CD14-positive monocyte (primary cell): ENCODE measurements at regions not wholly inside any gene's neighbourhood (a gene's known extent, or its start where the extent isn't known, plus 50 kb on each side); places are given as distances from the start of the nearest gene placed in this dataset.

Experiments used
- DNase-seq, 3 donors: peaks; one replicate each; pipeline ENCODE4 v3.0.0-alpha.2; 2011 to 2022
- H2AFZ ChIP-seq: 2 replicates; pipeline ENCODE4 v1.6.0; 2012; ENCODE audit warnings: mild to moderate bottlenecking, low read depth, low read length, inconsistent platforms; ENCODE audit not compliant: insufficient read depth, poor library complexity, severe bottlenecking
- H3K27ac ChIP-seq, 2 donors: 1 replicate in 1 of 2; 2 replicates in 1 of 2; pipeline ENCODE4 v1.5.1; 2012 to 2013; ENCODE audit warnings: low read length in 2 of 2, control low read depth in 1 of 2, inconsistent platforms in 1 of 2, low read depth in 1 of 2, mild to moderate bottlenecking in 1 of 2
- H3K27me3 ChIP-seq, 2 donors: one replicate each; pipeline versions ENCODE4 v1.6.0 to v1.6.1; 2011 to 2013; ENCODE audit warnings: low read length in 2 of 2; ENCODE audit not compliant: control insufficient read depth in 2 of 2, insufficient read depth in 2 of 2
- H3K36me3 ChIP-seq, 2 donors: replicated peaks in 1 of 2; 1 replicate in 1 of 2; 2 replicates in 1 of 2; pipeline versions ENCODE4 v1.5.1 to v1.6.1; 2012 to 2013; ENCODE audit warnings: low read length in 2 of 2, control low read depth in 1 of 2, inconsistent platforms in 1 of 2, mild to moderate bottlenecking in 1 of 2; ENCODE audit not compliant: insufficient read depth in 2 of 2, control insufficient read depth in 1 of 2
- H3K4me1 ChIP-seq, 2 donors: 1 replicate in 1 of 2; 2 replicates in 1 of 2; pipeline versions ENCODE4 v1.5.1 to v1.6.1; 2012 to 2013; ENCODE audit warnings: low read length in 2 of 2, control low read depth in 1 of 2, inconsistent platforms in 1 of 2, mild to moderate bottlenecking in 1 of 2, moderate library complexity in 1 of 2; ENCODE audit not compliant: insufficient read depth in 2 of 2, control insufficient read depth in 1 of 2
- H3K4me2 ChIP-seq: replicated peaks from 2 replicates; pipeline ENCODE3; 2012; ENCODE audit warnings: low read length, moderate library complexity, mild to moderate bottlenecking; ENCODE audit not compliant: poor library complexity, severe bottlenecking; ENCODE audit errors: extremely low read depth
- H3K4me3 ChIP-seq, 3 experiments: fragments of 200-600 bp in 1 of 3; sonication (generic) in 1 of 3; replicated peaks in 1 of 3; 1 replicate in 2 of 3; 2 replicates in 1 of 3; pipeline ENCODE4 v1.5.1; 2011 to 2013; ENCODE audit warnings: low read length in 3 of 3, mild to moderate bottlenecking in 3 of 3, control low read depth in 2 of 3, low read depth in 2 of 3, inconsistent platforms in 1 of 3, moderate library complexity in 1 of 3
- H3K79me2 ChIP-seq: 2 replicates; pipeline ENCODE4 v1.6.0; 2012; ENCODE audit warnings: mild to moderate bottlenecking, control low read depth, inconsistent platforms, low read length, moderate library complexity; ENCODE audit not compliant: insufficient read depth
- H3K9ac ChIP-seq: 2 replicates; pipeline ENCODE4 v1.6.0; 2017; ENCODE audit warnings: low read length, mild to moderate bottlenecking; ENCODE audit not compliant: insufficient read depth, poor library complexity, severe bottlenecking
- H3K9me3 ChIP-seq, 2 donors: replicated peaks in 1 of 2; 1 replicate in 1 of 2; 2 replicates in 1 of 2; pipeline versions ENCODE4 v1.5.1 to v1.6.1; 2012 to 2013; ENCODE audit warnings: low read length in 2 of 2, control low read depth in 1 of 2; ENCODE audit not compliant: control insufficient read depth in 1 of 2, insufficient read depth in 1 of 2
- H4K20me1 ChIP-seq: 2 replicates; pipeline ENCODE4 v1.6.0; 2012; ENCODE audit warnings: mild to moderate bottlenecking, low read length, control low read depth, moderate library complexity; ENCODE audit not compliant: insufficient read depth
- H3K27ac Mint-ChIP-seq, 7 donors: one replicate each; pipeline ENCODE4 v1.8.0; 2020; ENCODE audit warnings: mild to moderate bottlenecking in 7 of 7, mixed read lengths in 7 of 7, moderate library complexity in 6 of 7, inconsistent platforms in 2 of 7
- H3K27me3 Mint-ChIP-seq, 3 donors: one replicate each; pipeline ENCODE4 v1.8.0; 2021 to 2022; ENCODE audit warnings: low read depth in 3 of 3, mild to moderate bottlenecking in 3 of 3, mixed read lengths in 3 of 3, moderate library complexity in 3 of 3, inconsistent platforms in 1 of 3
- H3K36me3 Mint-ChIP-seq, 2 donors: one replicate each; pipeline ENCODE4 v1.8.0; 2020; ENCODE audit warnings: mixed read lengths in 2 of 2, inconsistent platforms in 1 of 2, mild to moderate bottlenecking in 1 of 2
- H3K4me1 Mint-ChIP-seq: one replicate; pipeline ENCODE4 v1.8.0; 2020; ENCODE audit warnings: mild to moderate bottlenecking, mixed read lengths
- H3K4me3 Mint-ChIP-seq, 2 donors: one replicate each; pipeline ENCODE4 v1.8.0; 2020; ENCODE audit warnings: mild to moderate bottlenecking in 2 of 2, mixed read lengths in 2 of 2, moderate library complexity in 1 of 2
- H3K9me3 Mint-ChIP-seq, 7 donors: one replicate each; pipeline ENCODE4 v1.8.0; 2020 to 2022; ENCODE audit warnings: mixed read lengths in 7 of 7, mild to moderate bottlenecking in 6 of 7, moderate library complexity in 6 of 7, inconsistent platforms in 2 of 7
- WGBS: methylation state at CpG from one replicate; pipeline ENCODE4 v1.1.5; 2013; ENCODE audit warnings: missing lambda C conversion rate; ENCODE audit not compliant: insufficient coverage; 5-methylcytosine and 5-hydroxymethylcytosine counted together
- intact Hi-C, 2 donors: fragments of 100-400 bp; cut with micrococcal nuclease; formaldehyde crosslinking; loops; one replicate each; pipeline versions ENCODE4 v1.15.0 to v1.15.1; 2023
- TF ChIP-seq, protein P1 (sequence below): fragments of 200-600 bp; IDR thresholded peaks from one replicate; pipeline ENCODE4 v1.8.0; 2022; ENCODE audit warnings: antibody characterized with exemption, mild to moderate bottlenecking

GRCh38 chr6:145080651-145081050 lies 654.7 kb downstream of the EPM2A start:
- Histone ChIP-seq H3K79me2 (no peaks in the 10 kb centered on the region), H4K20me1 (no peaks in the 10 kb centered on the region), H2AFZ (no peak overlapping the region), H3K4me2 (no peak overlapping the region), H3K27ac (no peak overlapping the region), H3K27me3 (no peaks in the 10 kb centered on the region), H3K4me1 (no peaks in the 10 kb centered on the region), H3K9ac (no peak overlapping the region), H3K9me3 (no peaks in the 10 kb centered on the region), H3K36me3 (no peaks in the 10 kb centered on the region), H3K4me3 (no peak overlapping the region)
- DNase-seq = no peak
- Mint-ChIP-seq H3K4me1 (no peaks in the 10 kb centered on the region), H3K9me3 (peaks cover 3 to 7% (median 4%) of the 10 kb centered on the region in 7 donors), H3K27ac (no peak overlapping the region), H3K4me3 (no peak overlapping the region), H3K36me3 (no peaks in the 10 kb centered on the region), H3K27me3 (no peaks in the 10 kb centered on the region)
- no CpG with 5 or more reads among the region's 2 CpGs for WGBS
- intact Hi-C loops = no loop called here
- TF ChIP-seq, protein P1, sequence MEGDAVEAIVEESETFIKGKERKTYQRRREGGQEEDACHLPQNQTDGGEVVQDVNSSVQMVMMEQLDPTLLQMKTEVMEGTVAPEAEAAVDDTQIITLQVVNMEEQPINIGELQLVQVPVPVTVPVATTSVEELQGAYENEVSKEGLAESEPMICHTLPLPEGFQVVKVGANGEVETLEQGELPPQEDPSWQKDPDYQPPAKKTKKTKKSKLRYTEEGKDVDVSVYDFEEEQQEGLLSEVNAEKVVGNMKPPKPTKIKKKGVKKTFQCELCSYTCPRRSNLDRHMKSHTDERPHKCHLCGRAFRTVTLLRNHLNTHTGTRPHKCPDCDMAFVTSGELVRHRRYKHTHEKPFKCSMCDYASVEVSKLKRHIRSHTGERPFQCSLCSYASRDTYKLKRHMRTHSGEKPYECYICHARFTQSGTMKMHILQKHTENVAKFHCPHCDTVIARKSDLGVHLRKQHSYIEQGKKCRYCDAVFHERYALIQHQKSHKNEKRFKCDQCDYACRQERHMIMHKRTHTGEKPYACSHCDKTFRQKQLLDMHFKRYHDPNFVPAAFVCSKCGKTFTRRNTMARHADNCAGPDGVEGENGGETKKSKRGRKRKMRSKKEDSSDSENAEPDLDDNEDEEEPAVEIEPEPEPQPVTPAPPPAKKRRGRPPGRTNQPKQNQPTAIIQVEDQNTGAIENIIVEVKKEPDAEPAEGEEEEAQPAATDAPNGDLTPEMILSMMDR = no peak

- WGBS = no CpG with 5 or more reads among the region's 2 CpGs
- DNase-seq = no peak
- Histone ChIP-seq H3K4me2 (no peak overlapping the region), H3K9ac (no peak overlapping the region), H3K9me3 (no peaks in the 10 kb centered on the region), H2AFZ (no peak overlapping the region), H3K27ac (no peak overlapping the region), H4K20me1 (no peaks in the 10 kb centered on the region), H3K27me3 (no peaks in the 10 kb centered on the region), H3K79me2 (no peaks in the 10 kb centered on the region), H3K36me3 (no peaks in the 10 kb centered on the region), H3K4me1 (no peaks in the 10 kb centered on the region), H3K4me3 (no peak overlapping the region)
- H3K27ac Mint-ChIP-seq = no peak overlapping the region
- no peaks in the 10 kb centered on the region for H3K36me3 Mint-ChIP-seq
- no peaks in the 10 kb centered on the region for H3K4me1 Mint-ChIP-seq
- peaks cover 0 to 7% (median 3%) of the 10 kb centered on the region in 7 donors for H3K9me3 Mint-ChIP-seq
- intact Hi-C loops = no loop called here
- no peaks in the 10 kb centered on the region for H3K27me3 Mint-ChIP-seq
- H3K4me3 Mint-ChIP-seq = no peak overlapping the region
- TF ChIP-seq, protein P1 = no peak
Measured at GRCh38 chr6:145081677-145082076, 653.6 kb downstream of the EPM2A start.
